Fibroblast of lung (primary cell): ENCODE measurements at regions not wholly inside any gene's neighbourhood (a gene's known extent, or its start where the extent isn't known, plus 50 kb on each side); places are given as distances from the start of the nearest gene placed in this dataset.
A peak's percentile ranks its signal among the peaks of the same experiment; 100 is the strongest.

Source experiments
- DNase-seq, 2 donors: peaks; one replicate each; pipeline versions ENCODE4 v3.0.0 to v3.0.0-alpha.2; 2010; ENCODE audit warnings: low read depth in 2 of 2
- H2AFZ ChIP-seq: 2 replicates; pipeline ENCODE4 v1.5.1; 2012; ENCODE audit warnings: low read length, control low read depth, inconsistent platforms
- H3K27ac ChIP-seq: 2 replicates; pipeline ENCODE4 v1.5.1; 2011; ENCODE audit warnings: low read length, control low read depth; ENCODE audit not compliant: insufficient read depth
- H3K27me3 ChIP-seq: 2 replicates; pipeline ENCODE4 v1.5.1; 2011; ENCODE audit warnings: mild to moderate bottlenecking, low read length; ENCODE audit not compliant: control insufficient read depth, insufficient read depth
- H3K36me3 ChIP-seq: 2 replicates; pipeline ENCODE4 v1.5.1; 2011; ENCODE audit warnings: low read length; ENCODE audit not compliant: control insufficient read depth, insufficient read depth
- H3K4me1 ChIP-seq: 2 replicates; pipeline ENCODE4 v1.5.1; 2011; ENCODE audit warnings: low read length; ENCODE audit not compliant: control insufficient read depth, insufficient read depth; ENCODE audit errors: extremely low read depth
- H3K4me2 ChIP-seq: 2 replicates; pipeline ENCODE4 v1.5.1; 2011; ENCODE audit warnings: low read length, control low read depth; ENCODE audit not compliant: insufficient read depth; ENCODE audit errors: extremely low read depth
- H3K4me3 ChIP-seq, 4 experiments: fragments of 200-600 bp in 1 of 4; sonication (generic) in 1 of 4; replicated peaks in 1 of 4; 2 replicates each; pipeline ENCODE4 v1.5.1; 2011 to 2016; ENCODE audit warnings: low read length in 4 of 4, low read depth in 3 of 4, mild to moderate bottlenecking in 3 of 4, control low read depth in 2 of 4, inconsistent platforms in 1 of 4, mixed read lengths in 1 of 4; ENCODE audit not compliant: insufficient read depth in 1 of 4; ENCODE audit errors: control extremely low read depth in 1 of 4
- H3K79me2 ChIP-seq: 2 replicates; pipeline ENCODE4 v1.5.1; 2012; ENCODE audit warnings: mild to moderate bottlenecking, low read length, inconsistent platforms; ENCODE audit not compliant: control insufficient read depth, insufficient read depth
- H3K9ac ChIP-seq: 2 replicates; pipeline ENCODE4 v1.5.1; 2011; ENCODE audit warnings: mild to moderate bottlenecking, low read length, control low read depth; ENCODE audit not compliant: insufficient read depth
- H3K9me3 ChIP-seq: 2 replicates; pipeline ENCODE4 v1.5.1; 2012; ENCODE audit warnings: low read depth, low read length; ENCODE audit not compliant: control insufficient read depth, insufficient read depth
- H4K20me1 ChIP-seq: 2 replicates; pipeline ENCODE4 v1.5.1; 2011; ENCODE audit warnings: low read length; ENCODE audit not compliant: control insufficient read depth, insufficient read depth; ENCODE audit errors: extremely low read depth
- EZH2 ChIP-seq: IDR thresholded peaks from 2 replicates; pipeline ENCODE4 v1.5.1; 2012; ENCODE audit warnings: low read length, control low read depth, mild to moderate bottlenecking; ENCODE audit errors: missing control alignments
- TF ChIP-seq, protein P1 (sequence below), 2 donors: IDR thresholded peaks in 1 of 2; conservative IDR thresholded peaks in 1 of 2; 1 replicate in 1 of 2; 2 replicates in 1 of 2; pipeline ENCODE4 v1.5.1; 2011 to 2012; ENCODE audit warnings: low read length in 2 of 2, control low read depth in 1 of 2, inconsistent platforms in 1 of 2, low read depth in 1 of 2, mild to moderate bottlenecking in 1 of 2

DNA sequence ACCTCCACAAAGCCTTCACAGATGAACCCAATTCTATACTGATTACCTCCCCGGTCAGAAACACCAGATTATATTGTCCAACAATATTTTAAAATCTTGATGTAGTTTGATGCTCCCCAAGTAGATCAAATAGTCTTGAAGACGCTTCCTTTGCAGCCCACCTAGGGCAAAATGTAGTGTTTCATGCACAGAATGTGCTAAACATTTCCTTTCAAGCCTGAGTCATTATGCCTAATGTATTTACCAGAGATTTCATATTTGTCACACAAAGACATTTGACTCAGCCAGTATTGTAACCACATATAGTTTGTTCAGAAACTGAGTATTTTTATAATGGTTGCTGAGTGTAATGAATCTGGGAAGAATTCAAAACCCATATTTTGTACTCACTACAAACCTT, 1396.8 kb downstream of the LRRC4C start:
- no peak overlapping the region for H3K4me3 ChIP-seq
- no peak for TF ChIP-seq EZH2
- H3K27me3 ChIP-seq = no peaks in the 10 kb centered on the region
- H3K36me3 ChIP-seq = no peaks in the 10 kb centered on the region
- H2AFZ ChIP-seq = no peak overlapping the region
- no peak overlapping the region for H3K9ac ChIP-seq
- no peaks in the 10 kb centered on the region for H4K20me1 ChIP-seq
- no peaks in the 10 kb centered on the region for H3K4me1 ChIP-seq
- no peaks in the 10 kb centered on the region for H3K9me3 ChIP-seq
- no peak overlapping the region for H3K4me2 ChIP-seq
- DNase-seq = peak in 1 of 2 donors; percentile 5
- H3K27ac ChIP-seq = no peak overlapping the region
- no peaks in the 10 kb centered on the region for H3K79me2 ChIP-seq

DNA sequence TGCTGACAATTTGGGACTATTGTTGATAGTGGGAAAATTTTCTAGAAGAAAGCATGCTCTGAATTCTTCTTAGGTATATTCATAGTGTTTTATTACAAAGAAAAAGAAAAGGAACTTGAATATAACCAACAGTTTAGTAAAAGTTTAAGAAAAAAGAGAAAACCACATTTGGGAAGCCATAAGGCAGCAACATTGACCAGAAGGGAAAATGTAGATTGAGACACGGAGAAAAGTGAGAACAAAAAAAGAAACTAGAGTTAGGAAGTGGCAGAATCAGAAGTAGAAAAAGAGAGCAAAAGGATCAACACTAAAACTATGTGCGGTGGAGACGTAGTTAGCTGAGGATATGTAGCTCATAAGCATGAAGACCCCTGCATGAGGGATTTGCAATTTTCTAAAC, 1398.2 kb downstream of the LRRC4C start:
- no peaks in the 10 kb centered on the region for H3K36me3 ChIP-seq
- H3K27me3 ChIP-seq = no peaks in the 10 kb centered on the region
- H3K27ac ChIP-seq = no peak overlapping the region
- H3K79me2 ChIP-seq = no peaks in the 10 kb centered on the region
- no peaks in the 10 kb centered on the region for H4K20me1 ChIP-seq
- no peaks in the 10 kb centered on the region for H3K9me3 ChIP-seq
- no peak overlapping the region for H3K4me3 ChIP-seq
- H2AFZ ChIP-seq = no peak overlapping the region
- no peak overlapping the region for H3K4me2 ChIP-seq
- H3K9ac ChIP-seq = no peak overlapping the region
- peak in 1 of 2 donors; percentile 3 for DNase-seq
- no peaks in the 10 kb centered on the region for H3K4me1 ChIP-seq
- TF ChIP-seq, protein P1, sequence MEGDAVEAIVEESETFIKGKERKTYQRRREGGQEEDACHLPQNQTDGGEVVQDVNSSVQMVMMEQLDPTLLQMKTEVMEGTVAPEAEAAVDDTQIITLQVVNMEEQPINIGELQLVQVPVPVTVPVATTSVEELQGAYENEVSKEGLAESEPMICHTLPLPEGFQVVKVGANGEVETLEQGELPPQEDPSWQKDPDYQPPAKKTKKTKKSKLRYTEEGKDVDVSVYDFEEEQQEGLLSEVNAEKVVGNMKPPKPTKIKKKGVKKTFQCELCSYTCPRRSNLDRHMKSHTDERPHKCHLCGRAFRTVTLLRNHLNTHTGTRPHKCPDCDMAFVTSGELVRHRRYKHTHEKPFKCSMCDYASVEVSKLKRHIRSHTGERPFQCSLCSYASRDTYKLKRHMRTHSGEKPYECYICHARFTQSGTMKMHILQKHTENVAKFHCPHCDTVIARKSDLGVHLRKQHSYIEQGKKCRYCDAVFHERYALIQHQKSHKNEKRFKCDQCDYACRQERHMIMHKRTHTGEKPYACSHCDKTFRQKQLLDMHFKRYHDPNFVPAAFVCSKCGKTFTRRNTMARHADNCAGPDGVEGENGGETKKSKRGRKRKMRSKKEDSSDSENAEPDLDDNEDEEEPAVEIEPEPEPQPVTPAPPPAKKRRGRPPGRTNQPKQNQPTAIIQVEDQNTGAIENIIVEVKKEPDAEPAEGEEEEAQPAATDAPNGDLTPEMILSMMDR (conservative IDR thresholded peaks at IDR 0.05 in 1 of 2, IDR thresholded peaks at IDR 0.05 in 1 of 2; ENCODE audit: low read depth in 1 of 2, low read length in 2 of 2) = no peak
- TF ChIP-seq EZH2 = no peak

DNA sequence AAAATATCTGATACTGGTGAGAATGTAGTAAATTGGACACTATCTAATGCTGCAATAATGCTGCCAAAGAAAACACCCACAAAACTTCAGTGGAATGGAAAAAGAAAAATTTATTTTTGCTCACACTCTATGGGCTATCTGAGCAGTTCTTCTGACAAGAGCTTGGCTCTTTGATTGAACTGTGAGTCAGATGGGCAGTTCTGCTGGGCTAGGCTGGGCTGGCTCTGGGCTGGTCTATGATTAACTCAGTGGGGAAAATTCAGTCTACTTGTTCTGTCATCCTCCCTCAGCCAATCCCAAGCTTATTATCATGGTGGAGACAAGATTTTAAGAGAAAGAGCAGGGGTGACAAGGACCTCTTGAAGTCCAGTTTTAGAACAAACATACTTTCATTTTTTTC, 1404.8 kb downstream of the LRRC4C start:
- H3K27me3 ChIP-seq = no peaks in the 10 kb centered on the region
- H3K27ac ChIP-seq = no peak overlapping the region
- TF ChIP-seq, protein P1 (conservative IDR thresholded peaks at IDR 0.05 in 1 of 2, IDR thresholded peaks at IDR 0.05 in 1 of 2; ENCODE audit: low read depth in 1 of 2, low read length in 2 of 2) = no peak
- no peak for TF ChIP-seq EZH2
- no peak overlapping the region for H2AFZ ChIP-seq
- H3K36me3 ChIP-seq = no peaks in the 10 kb centered on the region
- H3K4me1 ChIP-seq = no peaks in the 10 kb centered on the region
- peak in 1 of 2 donors; percentile 23 for DNase-seq
- no peak overlapping the region for H3K4me2 ChIP-seq
- no peaks in the 10 kb centered on the region for H3K79me2 ChIP-seq
- no peak overlapping the region for H3K9ac ChIP-seq
- no peaks in the 10 kb centered on the region for H3K9me3 ChIP-seq
- no peaks in the 10 kb centered on the region for H4K20me1 ChIP-seq
- no peak overlapping the region for H3K4me3 ChIP-seq
